Activated naive CD4-positive, alpha-beta T cell treated with anti-CD3 and anti-CD28 coated beads for 36 hours (primary cell): ENCODE measurements at regions not wholly inside any gene's neighbourhood (a gene's known extent, or its start where the extent isn't known, plus 50 kb on each side); places are given as distances from the start of the nearest gene placed in this dataset.

ENCODE experiments used
- CTCF ChIA-PET: fragments of 350-600 bp; sonication (Branson Sonifier 250); formaldehyde crosslinking; loops from one replicate; lab custom pipeline; 2021; ENCODE audit warnings: antibody characterized with exemption; lab: Charles Lee
- DNase-seq: peaks from one replicate; pipeline ENCODE4 v3.0.0-alpha.2; 2020
- H3K27ac Mint-ChIP-seq: one replicate; pipeline ENCODE4 v1.8.0; 2021; ENCODE audit warnings: mild to moderate bottlenecking, mixed read lengths
- H3K27me3 Mint-ChIP-seq: one replicate; pipeline ENCODE4 v1.8.0; 2021; ENCODE audit warnings: low read depth, mixed read lengths
- H3K36me3 Mint-ChIP-seq: one replicate; pipeline ENCODE4 v1.8.0; 2021; ENCODE audit warnings: low read depth, mixed read lengths
- H3K4me1 Mint-ChIP-seq: one replicate; pipeline ENCODE4 v1.8.0; 2021; ENCODE audit warnings: low read depth, mixed read lengths
- H3K4me3 Mint-ChIP-seq: one replicate; pipeline ENCODE4 v1.8.0; 2021; ENCODE audit warnings: mild to moderate bottlenecking, moderate library complexity, mixed read lengths
- H3K9me3 Mint-ChIP-seq: one replicate; pipeline ENCODE4 v1.8.0; 2021; ENCODE audit warnings: mixed read lengths
- intact Hi-C: fragments of 100-400 bp; cut with micrococcal nuclease; formaldehyde crosslinking; loops from one replicate; pipeline ENCODE4 v1.15.1; 2023

DNA sequence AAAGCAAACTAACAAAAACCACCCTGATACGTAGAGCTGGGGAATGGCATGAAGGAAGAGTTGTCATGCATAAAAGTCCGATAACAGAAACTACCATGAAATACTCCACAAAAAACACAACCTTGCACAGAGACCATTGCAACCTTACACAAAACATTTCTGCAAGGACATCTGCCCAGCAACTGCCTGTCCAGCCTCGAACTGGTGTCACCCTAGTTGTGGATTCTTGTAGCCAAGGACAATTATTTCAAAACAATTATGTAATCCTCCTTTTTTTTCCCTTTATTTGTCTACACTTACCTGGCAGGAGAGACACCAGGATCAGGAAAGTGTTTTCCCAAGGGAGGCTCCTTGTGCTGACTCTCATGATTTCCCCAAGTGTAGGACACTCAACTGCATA lies 232.5 kb upstream of the SYNDIG1 start:
- no peak for DNase-seq
- no peak overlapping the region for H3K27ac Mint-ChIP-seq
- intact Hi-C loops: no loop called here
- CTCF ChIA-PET: no interaction called here
- H3K9me3 Mint-ChIP-seq: no peaks in the 10 kb centered on the region
- H3K36me3 Mint-ChIP-seq: no peaks in the 10 kb centered on the region
- H3K4me3 Mint-ChIP-seq: no peak overlapping the region
- H3K27me3 Mint-ChIP-seq: peaks cover 3% of the 10 kb centered on the region
- H3K4me1 Mint-ChIP-seq: no peaks in the 10 kb centered on the region

- no peaks in the 10 kb centered on the region for H3K4me1 Mint-ChIP-seq
- no peaks in the 10 kb centered on the region for H3K27me3 Mint-ChIP-seq
- intact Hi-C loops: no loop called here
- no peak overlapping the region for H3K27ac Mint-ChIP-seq
- DNase-seq: no peak
- no peaks in the 10 kb centered on the region for H3K9me3 Mint-ChIP-seq
- H3K36me3 Mint-ChIP-seq: no peaks in the 10 kb centered on the region
- CTCF ChIA-PET: no interaction called here
- no peak overlapping the region for H3K4me3 Mint-ChIP-seq
These were observed 233.2 kb upstream of the SYNDIG1 start for GRCh38 chr20:24236201-24236600.

DNA sequence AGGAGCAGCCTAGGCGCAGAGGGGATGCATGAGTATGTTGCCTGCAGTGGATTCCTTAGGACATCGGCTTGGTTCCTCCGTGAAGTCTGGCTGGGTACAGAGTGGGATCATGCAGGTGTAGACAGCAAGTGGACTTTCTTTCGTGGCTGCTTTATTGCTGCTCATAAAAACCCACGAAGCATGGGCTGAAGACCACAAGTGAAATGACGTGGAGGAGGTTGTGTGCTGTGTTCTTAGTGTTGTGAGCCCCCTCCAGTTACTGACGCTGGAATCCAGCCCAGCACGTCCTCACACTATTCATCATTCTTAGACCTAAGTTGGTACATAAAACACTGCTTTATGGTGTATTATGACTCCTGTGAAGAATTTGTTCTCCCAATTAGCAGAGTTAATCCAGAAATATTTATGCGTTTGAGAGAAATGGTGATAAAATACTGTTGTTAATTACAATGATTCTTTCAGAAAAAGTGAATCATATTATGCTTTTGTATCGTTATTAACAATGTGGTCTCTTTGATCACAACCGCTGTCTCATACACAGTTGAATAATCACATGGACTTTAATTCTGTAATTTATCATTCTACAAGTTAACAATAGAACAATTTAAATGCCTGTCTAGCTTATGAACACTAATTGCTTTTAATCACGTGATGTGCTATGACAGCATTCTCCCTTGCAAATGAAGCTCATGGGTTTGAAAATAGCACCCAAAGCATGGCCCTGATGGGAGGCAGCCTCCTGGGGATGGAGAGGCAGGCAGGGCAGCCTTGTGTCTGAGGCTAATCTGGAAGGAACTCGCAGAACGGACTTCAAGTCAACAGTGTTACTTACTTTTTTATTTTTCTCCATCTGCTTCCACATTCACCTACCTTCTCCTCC lies 233.9 kb upstream of the SYNDIG1 start:
- CTCF ChIA-PET: no interaction called here
- Mint-ChIP-seq H3K27ac (no peak overlapping the region), H3K4me3 (no peak overlapping the region), H3K9me3 (no peaks in the 10 kb centered on the region), H3K4me1 (no peaks in the 10 kb centered on the region), H3K27me3 (no peaks in the 10 kb centered on the region), H3K36me3 (no peaks in the 10 kb centered on the region)
- DNase-seq: no peak
- intact Hi-C loops: no loop called here

DNA sequence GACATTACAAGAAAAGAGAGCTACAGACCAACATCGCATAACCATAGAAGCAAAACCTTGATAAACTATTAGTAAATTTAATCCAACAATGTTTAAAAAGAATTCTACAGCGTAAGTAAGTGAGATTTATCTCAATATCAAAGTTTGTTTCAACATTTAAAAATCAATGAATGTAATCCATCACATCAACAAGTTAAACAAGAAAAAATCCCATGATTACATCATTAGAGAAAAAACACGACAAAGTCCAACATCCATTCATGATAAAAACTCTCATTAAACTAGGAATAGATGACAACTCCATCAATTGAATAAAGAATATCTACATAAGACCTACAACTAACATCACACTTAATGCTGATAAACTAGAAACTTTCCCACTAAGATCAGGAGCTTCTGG lies 239.0 kb upstream of the GGTLC1 start:
- no peaks in the 10 kb centered on the region for H3K4me1 Mint-ChIP-seq
- no peaks in the 10 kb centered on the region for H3K9me3 Mint-ChIP-seq
- CTCF ChIA-PET: no interaction called here
- intact Hi-C loops: loop anchor here (5.0 kb wide), 1 partner anchor 35 kb away; no protein-coding TSS in a partner anchor
- no peak for DNase-seq
- H3K27ac Mint-ChIP-seq: no peak overlapping the region
- peaks cover 5% of the 10 kb centered on the region for H3K27me3 Mint-ChIP-seq
- H3K4me3 Mint-ChIP-seq: no peak overlapping the region
- no peaks in the 10 kb centered on the region for H3K36me3 Mint-ChIP-seq

GRCh38 chr20:24212494-24212893 lies 223.9 kb upstream of the GGTLC1 start:
- no peak overlapping the region for H3K27ac Mint-ChIP-seq
- peaks cover 10% of the 10 kb centered on the region for H3K9me3 Mint-ChIP-seq
- H3K4me3 Mint-ChIP-seq: no peak overlapping the region
- intact Hi-C loops: no loop called here
- CTCF ChIA-PET: no interaction called here
- H3K27me3 Mint-ChIP-seq: peaks cover 39% of the 10 kb centered on the region
- H3K4me1 Mint-ChIP-seq: peaks cover 7% of the 10 kb centered on the region
- peaks cover 2% of the 10 kb centered on the region for H3K36me3 Mint-ChIP-seq
- DNase-seq: no peak

GRCh38 chr20:24211972-24212371 lies 223.4 kb upstream of the GGTLC1 start:
- Mint-ChIP-seq H3K4me3 (no peak overlapping the region), H3K9me3 (peaks cover 10% of the 10 kb centered on the region), H3K27me3 (peaks cover 39% of the 10 kb centered on the region), H3K4me1 (peaks cover 7% of the 10 kb centered on the region), H3K36me3 (peaks cover 2% of the 10 kb centered on the region), H3K27ac (no peak overlapping the region)
- no peak for DNase-seq
- CTCF ChIA-PET: no interaction called here
- intact Hi-C loops: no loop called here

- Mint-ChIP-seq H3K9me3 (peaks cover 7% of the 10 kb centered on the region), H3K36me3 (no peaks in the 10 kb centered on the region), H3K4me3 (no peak overlapping the region), H3K27ac (no peak overlapping the region), H3K27me3 (peaks cover 36% of the 10 kb centered on the region), H3K4me1 (peaks cover 7% of the 10 kb centered on the region)
- intact Hi-C loops: no loop called here
- no peak for DNase-seq
- CTCF ChIA-PET: no interaction called here
These were observed 221.8 kb upstream of the GGTLC1 start for GRCh38 chr20:24210356-24210755.

GRCh38 chr20:24208652-24209051 lies 220.1 kb upstream of the GGTLC1 start:
- H3K4me3 Mint-ChIP-seq: no peak overlapping the region
- H3K27ac Mint-ChIP-seq: no peak overlapping the region
- no peaks in the 10 kb centered on the region for H3K36me3 Mint-ChIP-seq
- peaks cover 7% of the 10 kb centered on the region for H3K9me3 Mint-ChIP-seq
- peaks cover 7% of the 10 kb centered on the region for H3K4me1 Mint-ChIP-seq
- DNase-seq: no peak
- intact Hi-C loops: no loop called here
- peaks cover 29% of the 10 kb centered on the region for H3K27me3 Mint-ChIP-seq
- CTCF ChIA-PET: interaction anchor here (0.7 kb wide), 1 partner anchor 561 kb away, joined by 3 read pairs; no protein-coding TSS in a partner anchor

DNA sequence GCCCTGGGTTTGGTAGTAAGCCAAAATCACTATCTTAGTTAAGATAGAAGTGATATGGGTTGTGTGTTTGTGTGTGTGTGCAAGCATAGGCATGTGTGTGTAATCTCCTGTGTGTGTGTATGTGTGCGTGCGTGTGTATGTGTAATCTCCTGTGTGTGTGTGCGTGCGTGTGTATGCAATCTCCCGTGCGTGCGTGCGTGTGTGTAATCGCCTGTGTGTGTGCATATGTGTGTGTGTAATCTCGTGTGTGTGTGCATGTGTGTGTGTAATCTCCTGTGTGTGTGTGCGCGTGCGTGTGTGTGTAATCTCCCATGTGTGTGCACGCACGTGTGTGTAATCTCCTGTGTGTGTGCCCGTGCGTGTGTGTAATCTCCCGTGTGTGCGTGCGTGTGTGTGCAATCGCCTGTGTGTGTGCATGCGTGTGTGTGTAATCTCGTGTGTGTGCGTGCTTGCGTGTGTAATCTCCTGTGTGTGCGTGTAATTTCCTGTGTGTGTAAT lies 219.3 kb upstream of the GGTLC1 start:
- no peak overlapping the region for H3K4me3 Mint-ChIP-seq
- H3K36me3 Mint-ChIP-seq: no peaks in the 10 kb centered on the region
- H3K27me3 Mint-ChIP-seq: peaks cover 23% of the 10 kb centered on the region
- no peak overlapping the region for H3K27ac Mint-ChIP-seq
- H3K9me3 Mint-ChIP-seq: peaks cover 7% of the 10 kb centered on the region
- CTCF ChIA-PET: no interaction called here
- peaks cover 7% of the 10 kb centered on the region for H3K4me1 Mint-ChIP-seq
- intact Hi-C loops: no loop called here
- no peak for DNase-seq

- no peak overlapping the region for H3K4me3 Mint-ChIP-seq
- H3K36me3 Mint-ChIP-seq: no peaks in the 10 kb centered on the region
- H3K4me1 Mint-ChIP-seq: no peaks in the 10 kb centered on the region
- CTCF ChIA-PET: no interaction called here
- no peak overlapping the region for H3K27ac Mint-ChIP-seq
- intact Hi-C loops: no loop called here
- H3K27me3 Mint-ChIP-seq: peaks cover 14% of the 10 kb centered on the region
- peaks cover 7% of the 10 kb centered on the region for H3K9me3 Mint-ChIP-seq
- no peak for DNase-seq
These were observed 218.4 kb upstream of the GGTLC1 start for GRCh38 chr20:24206995-24207394.

GRCh38 chr20:24203526-24204183 lies 215.1 kb upstream of the GGTLC1 start:
- Mint-ChIP-seq H3K9me3 (peaks cover 7% of the 10 kb centered on the region), H3K4me1 (no peaks in the 10 kb centered on the region), H3K4me3 (no peak overlapping the region), H3K27me3 (no peaks in the 10 kb centered on the region), H3K36me3 (no peaks in the 10 kb centered on the region), H3K27ac (no peak overlapping the region)
- no peak for DNase-seq
- intact Hi-C loops: loop anchor here (2.0 kb wide), 1 partner anchor 577 kb away; no protein-coding TSS in a partner anchor
- CTCF ChIA-PET: no interaction called here

GRCh38 chr20:24199501-24199900 lies 210.9 kb upstream of the GGTLC1 start:
- no peaks in the 10 kb centered on the region for H3K4me1 Mint-ChIP-seq
- H3K27me3 Mint-ChIP-seq: no peaks in the 10 kb centered on the region
- no peak overlapping the region for H3K4me3 Mint-ChIP-seq
- H3K36me3 Mint-ChIP-seq: no peaks in the 10 kb centered on the region
- CTCF ChIA-PET: no interaction called here
- H3K27ac Mint-ChIP-seq: no peak overlapping the region
- intact Hi-C loops: no loop called here
- H3K9me3 Mint-ChIP-seq: no peaks in the 10 kb centered on the region
- no peak for DNase-seq
